Mesenchymal stem cell (in vitro differentiated cells and primary cell): ENCODE measurements at regions not wholly inside any gene's neighbourhood (a gene's known extent, or its start where the extent isn't known, plus 50 kb on each side); places are given as distances from the start of the nearest gene placed in this dataset.

Source experiments
- DNase-seq: peaks from one replicate; pipeline ENCODE4 v3.0.0-alpha.2; 2013
- H2AFZ ChIP-seq: one replicate; pipeline ENCODE4 v1.6.1; 2013; ENCODE audit warnings: low read depth, mild to moderate bottlenecking, control low read depth, inconsistent platforms, low read length, moderate library complexity
- H2AK5ac ChIP-seq: 2 replicates; pipeline ENCODE4 v1.6.1; 2013; ENCODE audit warnings: low read length, moderate library complexity, mild to moderate bottlenecking, inconsistent platforms; ENCODE audit not compliant: severe bottlenecking
- H2BK120ac ChIP-seq: one replicate; pipeline ENCODE4 v1.6.1; 2013; ENCODE audit warnings: low read depth, mild to moderate bottlenecking, inconsistent platforms, low read length, moderate library complexity
- H2BK12ac ChIP-seq, 2 experiments: one replicate each; pipeline ENCODE4 v1.6.1; 2013; ENCODE audit warnings: inconsistent platforms in 2 of 2, low read length in 2 of 2, mild to moderate bottlenecking in 2 of 2, moderate library complexity in 2 of 2, control low read depth in 1 of 2
- H2BK15ac ChIP-seq: one replicate; pipeline ENCODE4 v1.6.1; 2013; ENCODE audit warnings: mild to moderate bottlenecking, low read depth, inconsistent platforms; ENCODE audit not compliant: poor library complexity, severe bottlenecking
- H2BK5ac ChIP-seq: 2 replicates; pipeline ENCODE4 v1.6.1; 2013; ENCODE audit warnings: low read depth, mild to moderate bottlenecking, low read length, control low read depth, inconsistent platforms; ENCODE audit not compliant: poor library complexity, severe bottlenecking
- H3K14ac ChIP-seq, 2 experiments: one replicate each; pipeline ENCODE4 v1.6.1; 2013; ENCODE audit warnings: inconsistent platforms in 2 of 2, low read length in 2 of 2, control low read depth in 1 of 2, mild to moderate bottlenecking in 1 of 2, moderate library complexity in 1 of 2
- H3K18ac ChIP-seq, 2 experiments: one replicate each; pipeline ENCODE4 v1.6.1; 2013; ENCODE audit warnings: inconsistent platforms in 2 of 2, low read length in 2 of 2, control low read depth in 1 of 2, low read depth in 1 of 2, mild to moderate bottlenecking in 1 of 2
- H3K23ac ChIP-seq, 2 experiments: one replicate each; pipeline ENCODE4 v1.6.1; 2013; ENCODE audit warnings: inconsistent platforms in 2 of 2, low read length in 2 of 2, mild to moderate bottlenecking in 2 of 2, moderate library complexity in 2 of 2, control low read depth in 1 of 2
- H3K27ac ChIP-seq: 2 replicates; pipeline ENCODE4 v1.5.1; 2013; ENCODE audit warnings: mild to moderate bottlenecking, moderate library complexity, low read length, control low read depth, inconsistent platforms; ENCODE audit not compliant: poor library complexity, severe bottlenecking
- H3K27me3 ChIP-seq, 2 experiments: 2 replicates each; pipeline versions ENCODE4 v1.6.1 to v1.7.0; 2013; ENCODE audit warnings: low read length in 2 of 2, mild to moderate bottlenecking in 2 of 2, moderate library complexity in 2 of 2, control low read depth in 1 of 2, inconsistent platforms in 1 of 2; ENCODE audit not compliant: control insufficient read depth in 1 of 2, insufficient read depth in 1 of 2
- H3K36me3 ChIP-seq, 2 experiments: 2 replicates each; pipeline versions ENCODE4 v1.6.1 to v1.7.0; 2013; ENCODE audit warnings: low read length in 2 of 2, control low read depth in 1 of 2, inconsistent platforms in 1 of 2, low read depth in 1 of 2, mild to moderate bottlenecking in 1 of 2; ENCODE audit not compliant: insufficient read depth in 2 of 2, control insufficient read depth in 1 of 2
- H3K4ac ChIP-seq, 2 experiments: one replicate each; pipeline ENCODE4 v1.6.1; 2013; ENCODE audit warnings: inconsistent platforms in 2 of 2, low read length in 2 of 2, mild to moderate bottlenecking in 2 of 2, moderate library complexity in 2 of 2, control low read depth in 1 of 2, low read depth in 1 of 2
- H3K4me1 ChIP-seq: 2 replicates; pipeline ENCODE4 v1.6.1; 2013; ENCODE audit warnings: low read depth, low read length, control low read depth; ENCODE audit not compliant: control insufficient read depth, insufficient read depth
- H3K4me2 ChIP-seq: 2 replicates; pipeline ENCODE4 v1.6.1; 2013; ENCODE audit warnings: low read length, mild to moderate bottlenecking, inconsistent platforms; ENCODE audit not compliant: poor library complexity, severe bottlenecking
- H3K4me3 ChIP-seq, 2 experiments: 2 replicates each; pipeline versions ENCODE4 v1.5.1 to v1.7.0; 2013; ENCODE audit warnings: low read length in 2 of 2, mild to moderate bottlenecking in 2 of 2, control low read depth in 1 of 2, low read depth in 1 of 2; ENCODE audit not compliant: insufficient read depth in 1 of 2
- H3K79me1 ChIP-seq: replicated peaks from 2 replicates; pipeline ENCODE4 v1.6.1; 2013; ENCODE audit warnings: mild to moderate bottlenecking, control low read depth, low read length, inconsistent platforms; ENCODE audit not compliant: poor library complexity, severe bottlenecking
- H3K9ac ChIP-seq: 2 replicates; pipeline ENCODE4 v1.7.0; 2013; ENCODE audit warnings: mild to moderate bottlenecking, low read length, moderate library complexity
- H3K9me3 ChIP-seq: 2 replicates; pipeline ENCODE4 v1.7.0; 2013; ENCODE audit warnings: mild to moderate bottlenecking, low read length; ENCODE audit not compliant: control insufficient read depth
- H4K8ac ChIP-seq: one replicate; pipeline ENCODE4 v1.6.1; 2013; ENCODE audit warnings: inconsistent platforms, mild to moderate bottlenecking, low read length, moderate library complexity
- H4K91ac ChIP-seq: one replicate; pipeline ENCODE4 v1.6.1; 2013; ENCODE audit warnings: mild to moderate bottlenecking, low read length, inconsistent platforms
- WGBS: methylation state at CpG from one replicate; pipeline ENCODE4 v1.1.7; 2013; ENCODE audit warnings: mixed read lengths; 5-methylcytosine and 5-hydroxymethylcytosine counted together

- no peak for DNase-seq
- H3K27ac ChIP-seq: no peak overlapping the region
- 61% methylated on average over 2 of the region's 4 CpGs for WGBS
- H2BK15ac ChIP-seq: no peak overlapping the region
- no peaks in the 10 kb centered on the region for H3K79me1 ChIP-seq
- no peak overlapping the region for H3K9ac ChIP-seq
- no peak overlapping the region for H3K4me3 ChIP-seq
- no peak overlapping the region for H2BK12ac ChIP-seq
- no peaks in the 10 kb centered on the region for H3K27me3 ChIP-seq
- H3K14ac ChIP-seq: no peak overlapping the region
- no peak overlapping the region for H3K4me2 ChIP-seq
- no peak overlapping the region for H3K4ac ChIP-seq
- no peak overlapping the region for H4K8ac ChIP-seq
- no peak overlapping the region for H4K91ac ChIP-seq
- no peaks in the 10 kb centered on the region for H3K36me3 ChIP-seq
- H2BK120ac ChIP-seq: no peak overlapping the region
- H2AK5ac ChIP-seq: no peak overlapping the region
- H3K18ac ChIP-seq: no peak overlapping the region
- H3K23ac ChIP-seq: no peak overlapping the region
- no peaks in the 10 kb centered on the region for H3K4me1 ChIP-seq
- no peak overlapping the region for H2AFZ ChIP-seq
- no peak overlapping the region for H2BK5ac ChIP-seq
- no peaks in the 10 kb centered on the region for H3K9me3 ChIP-seq
These were observed 242.5 kb upstream of the RIOK2 start for GRCh38 chr5:97425511-97425910.

DNA sequence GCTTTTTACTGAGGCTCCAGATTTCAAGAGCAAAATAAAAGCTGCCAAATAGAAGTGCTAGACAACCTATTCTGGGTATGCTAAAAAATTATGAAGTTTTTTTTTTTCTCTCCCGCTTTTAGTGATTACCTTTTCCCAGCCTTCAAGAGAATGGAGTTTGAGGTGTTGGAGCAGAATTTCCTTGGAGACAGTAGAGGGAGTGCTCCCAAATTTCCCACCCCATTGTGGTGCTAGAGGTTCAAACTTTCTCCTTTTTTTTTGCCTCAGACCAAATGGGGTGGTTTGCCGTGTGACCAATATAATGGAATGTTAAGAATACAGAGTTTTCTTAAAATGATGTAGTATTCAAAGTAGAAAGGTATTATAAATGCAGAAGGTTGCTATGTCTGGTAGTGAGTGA lies 244.2 kb upstream of the RIOK2 start:
- no peak overlapping the region for H3K14ac ChIP-seq
- no peaks in the 10 kb centered on the region for H3K36me3 ChIP-seq
- no peak overlapping the region for H4K8ac ChIP-seq
- no peak overlapping the region for H2AK5ac ChIP-seq
- H3K9ac ChIP-seq: no peak overlapping the region
- no peak overlapping the region for H3K27ac ChIP-seq
- no peak overlapping the region for H2BK15ac ChIP-seq
- H3K9me3 ChIP-seq: no peaks in the 10 kb centered on the region
- H3K4me3 ChIP-seq: no peak overlapping the region
- no peak overlapping the region for H3K4ac ChIP-seq
- H3K23ac ChIP-seq: no peak overlapping the region
- H3K4me1 ChIP-seq: no peaks in the 10 kb centered on the region
- H2BK12ac ChIP-seq: no peak overlapping the region
- no peaks in the 10 kb centered on the region for H3K27me3 ChIP-seq
- 88% methylated on average over 1 of the region's 2 CpGs for WGBS
- H2BK5ac ChIP-seq: no peak overlapping the region
- DNase-seq: no peak
- H2BK120ac ChIP-seq: no peak overlapping the region
- no peak overlapping the region for H3K4me2 ChIP-seq
- no peaks in the 10 kb centered on the region for H3K79me1 ChIP-seq
- H2AFZ ChIP-seq: no peak overlapping the region
- H3K18ac ChIP-seq: no peak overlapping the region
- H4K91ac ChIP-seq: no peak overlapping the region

GRCh38 chr5:97434021-97434420 lies 251.0 kb upstream of the RIOK2 start:
- no peak overlapping the region for H3K23ac ChIP-seq
- H4K91ac ChIP-seq: no peak overlapping the region
- no peak overlapping the region for H2BK15ac ChIP-seq
- H3K79me1 ChIP-seq: no peaks in the 10 kb centered on the region
- H4K8ac ChIP-seq: no peak overlapping the region
- no peak overlapping the region for H3K27ac ChIP-seq
- no peak overlapping the region for H3K14ac ChIP-seq
- H2AK5ac ChIP-seq: no peak overlapping the region
- H3K4me2 ChIP-seq: no peak overlapping the region
- H2AFZ ChIP-seq: no peak overlapping the region
- no peak overlapping the region for H3K18ac ChIP-seq
- H2BK12ac ChIP-seq: no peak overlapping the region
- no peak overlapping the region for H2BK5ac ChIP-seq
- H3K9ac ChIP-seq: no peak overlapping the region
- no peaks in the 10 kb centered on the region for H3K9me3 ChIP-seq
- H3K4me1 ChIP-seq: no peaks in the 10 kb centered on the region
- DNase-seq: no peak
- H3K4me3 ChIP-seq: no peak overlapping the region
- 42% methylated on average over 2 of the region's 4 CpGs for WGBS
- no peak overlapping the region for H3K4ac ChIP-seq
- no peaks in the 10 kb centered on the region for H3K36me3 ChIP-seq
- no peaks in the 10 kb centered on the region for H3K27me3 ChIP-seq
- H2BK120ac ChIP-seq: no peak overlapping the region

GRCh38 chr5:97436405-97436804 lies 253.4 kb upstream of the RIOK2 start:
- Histone ChIP-seq H2BK15ac (no peak overlapping the region), H3K9me3 (no peaks in the 10 kb centered on the region), H3K9ac (no peak overlapping the region), H2AFZ (no peak overlapping the region), H3K18ac (no peak overlapping the region), H3K4me3 (no peak overlapping the region), H2BK120ac (no peak overlapping the region), H4K8ac (no peak overlapping the region), H2BK12ac (no peak overlapping the region), H3K4me1 (no peaks in the 10 kb centered on the region), H3K14ac (no peak overlapping the region), H3K4ac (no peak overlapping the region), H4K91ac (no peak overlapping the region), H3K27ac (no peak overlapping the region), H2AK5ac (no peak overlapping the region), H2BK5ac (no peak overlapping the region), H3K27me3 (no peaks in the 10 kb centered on the region), H3K79me1 (no peaks in the 10 kb centered on the region), H3K36me3 (no peaks in the 10 kb centered on the region), H3K23ac (no peak overlapping the region), H3K4me2 (no peak overlapping the region)
- DNase-seq: no peak
